GM23248 (cell line): ENCODE measurements at regions not wholly inside any gene's neighbourhood (a gene's known extent, or its start where the extent isn't known, plus 50 kb on each side); places are given as distances from the start of the nearest gene placed in this dataset.

Experiments used
- DNase-seq: peaks from one replicate; pipeline ENCODE4 v3.0.0-alpha.2; 2015
- H2AFZ ChIP-seq: fragments of 200-600 bp; sonication (generic); 2 replicates; pipeline ENCODE4 v1.6.1; 2016; ENCODE audit warnings: antibody characterized with exemption
- H3F3A ChIP-seq: fragments of 200-600 bp; sonication (generic); 2 replicates; pipeline ENCODE4 v1.6.1; 2016; ENCODE audit warnings: mild to moderate bottlenecking, antibody characterized with exemption, mixed run types; ENCODE audit not compliant: insufficient read depth
- H3K27ac ChIP-seq: fragments of 200-600 bp; sonication (generic); 2 replicates; pipeline ENCODE4 v1.5.1; 2016; ENCODE audit warnings: mild to moderate bottlenecking
- H3K27me3 ChIP-seq: fragments of 200-600 bp; sonication (generic); replicated peaks from 2 replicates; pipeline ENCODE4 v1.6.1; 2016; ENCODE audit warnings: mild to moderate bottlenecking; ENCODE audit not compliant: insufficient read depth
- H3K36me3 ChIP-seq: fragments of 200-600 bp; sonication (generic); 2 replicates; pipeline ENCODE4 v1.6.1; 2016; ENCODE audit warnings: low read depth, mild to moderate bottlenecking
- H3K4me1 ChIP-seq: fragments of 200-600 bp; sonication (generic); 2 replicates; pipeline ENCODE4 v1.6.1; 2016; ENCODE audit warnings: mild to moderate bottlenecking; ENCODE audit not compliant: insufficient read depth
- H3K4me2 ChIP-seq: fragments of 200-600 bp; sonication (generic); one replicate; pipeline ENCODE4 v1.6.1; 2016; ENCODE audit warnings: mild to moderate bottlenecking; ENCODE audit not compliant: unreplicated experiment
- H3K4me3 ChIP-seq: fragments of 200-600 bp; sonication (generic); 2 replicates; pipeline ENCODE4 v1.5.1; 2016; ENCODE audit warnings: mild to moderate bottlenecking
- H3K79me2 ChIP-seq: fragments of 200-600 bp; sonication (generic); 2 replicates; pipeline ENCODE4 v1.6.1; 2016; ENCODE audit warnings: mild to moderate bottlenecking; ENCODE audit not compliant: insufficient read depth
- H3K9ac ChIP-seq: fragments of 200-600 bp; sonication (generic); 2 replicates; pipeline ENCODE4 v1.6.1; 2016; ENCODE audit warnings: mild to moderate bottlenecking
- H3K9me2 ChIP-seq: fragments of 200-600 bp; sonication (generic); 2 replicates; pipeline ENCODE4 v1.6.1; 2016; ENCODE audit warnings: mixed run types, mild to moderate bottlenecking, moderate library complexity; ENCODE audit not compliant: insufficient read depth
- H3K9me3 ChIP-seq: fragments of 200-600 bp; sonication (generic); one replicate; pipeline ENCODE4 v1.6.1; 2017; ENCODE audit warnings: low read depth
- H4K20me1 ChIP-seq: fragments of 200-600 bp; sonication (generic); 2 replicates; pipeline ENCODE4 v1.6.0; 2016; ENCODE audit not compliant: insufficient read depth
- EZH2 ChIP-seq: fragments of 200-600 bp; sonication (generic); IDR thresholded peaks from 2 replicates; pipeline ENCODE4 v1.6.1; 2018; ENCODE audit warnings: antibody characterized with exemption, mild to moderate bottlenecking; ENCODE audit not compliant: insufficient read depth, poor library complexity, severe bottlenecking
- EZH2phosphoT487 ChIP-seq: fragments of 200-600 bp; sonication (generic); IDR thresholded peaks from 2 replicates; pipeline ENCODE4 v1.6.1; 2018; ENCODE audit warnings: antibody characterized with exemption, moderate library complexity, mild to moderate bottlenecking, low read depth; ENCODE audit not compliant: insufficient read depth
- WGBS, 2 experiments: methylation state at CpG; one replicate each; pipeline ENCODE4 v1.1.6; 2015 to 2017; ENCODE audit warnings: low lambda C conversion rate in 2 of 2, low coverage in 1 of 2; ENCODE audit errors: missing lambda C conversion rate in 2 of 2; 5-methylcytosine and 5-hydroxymethylcytosine counted together
- in situ Hi-C: fragments of 300-500 bp; cut with MboI; formaldehyde crosslinking; loops from 2 replicates; pipeline ENCODE4 v1.15.0; 2020

- Histone ChIP-seq H3K4me3 (no peak overlapping the region), H3K9me2 (no peaks in the 10 kb centered on the region), H3F3A (no peaks in the 10 kb centered on the region), H3K36me3 (no peaks in the 10 kb centered on the region), H3K4me2 (no peak overlapping the region), H3K9ac (no peak overlapping the region), H3K79me2 (no peaks in the 10 kb centered on the region), H3K27me3 (no peaks in the 10 kb centered on the region), H3K27ac (no peak overlapping the region), H2AFZ (no peak overlapping the region), H3K9me3 (no peaks in the 10 kb centered on the region), H4K20me1 (no peaks in the 10 kb centered on the region), H3K4me1 (no peaks in the 10 kb centered on the region)
- in situ Hi-C loops: no loop called here
- WGBS, 2 experiments: 18 to 20% methylated on average over 6 of the region's 6 CpGs
- TF ChIP-seq EZH2 (no peak), EZH2phosphoT487 (no peak)
- DNase-seq: no peak
Measured at GRCh38 chr4:23169608-23170311, 477.0 kb downstream of the GBA3 start.

GRCh38 chr4:23166919-23167318, 474.2 kb downstream of the GBA3 start:
- Histone ChIP-seq H3K79me2 (no peaks in the 10 kb centered on the region), H3K4me3 (no peak overlapping the region), H3K4me2 (no peak overlapping the region), H3K36me3 (no peaks in the 10 kb centered on the region), H3K27me3 (no peaks in the 10 kb centered on the region), H4K20me1 (no peaks in the 10 kb centered on the region), H3K9me2 (no peaks in the 10 kb centered on the region), H3K4me1 (no peaks in the 10 kb centered on the region), H3F3A (no peaks in the 10 kb centered on the region), H3K9ac (no peak overlapping the region), H2AFZ (no peak overlapping the region), H3K27ac (no peak overlapping the region), H3K9me3 (no peaks in the 10 kb centered on the region)
- no peak for DNase-seq
- WGBS, 2 experiments: 18 to 42% methylated on average over 1 of the region's 1 CpG
- no peak for TF ChIP-seq EZH2phosphoT487
- no peak for TF ChIP-seq EZH2
- in situ Hi-C loops: no loop called here

GRCh38 chr4:23166407-23166806, 473.7 kb downstream of the GBA3 start:
- no peak for DNase-seq
- H3K9me3 ChIP-seq: no peaks in the 10 kb centered on the region
- no peaks in the 10 kb centered on the region for H3K27me3 ChIP-seq
- no peaks in the 10 kb centered on the region for H3F3A ChIP-seq
- no peak overlapping the region for H3K27ac ChIP-seq
- 26 to 29% methylated on average over 5 of the region's 5 CpGs for WGBS, 2 experiments
- in situ Hi-C loops: no loop called here
- no peaks in the 10 kb centered on the region for H3K9me2 ChIP-seq
- no peaks in the 10 kb centered on the region for H3K36me3 ChIP-seq
- H4K20me1 ChIP-seq: no peaks in the 10 kb centered on the region
- no peaks in the 10 kb centered on the region for H3K79me2 ChIP-seq
- H2AFZ ChIP-seq: no peak overlapping the region
- no peak overlapping the region for H3K4me3 ChIP-seq
- no peak overlapping the region for H3K9ac ChIP-seq
- no peaks in the 10 kb centered on the region for H3K4me1 ChIP-seq
- no peak overlapping the region for H3K4me2 ChIP-seq
- TF ChIP-seq EZH2 (no peak), EZH2phosphoT487 (no peak)

- Histone ChIP-seq H3K27me3 (no peaks in the 10 kb centered on the region), H3K9ac (no peak overlapping the region), H3K9me2 (no peaks in the 10 kb centered on the region), H3F3A (no peaks in the 10 kb centered on the region), H4K20me1 (no peaks in the 10 kb centered on the region), H3K27ac (no peak overlapping the region), H3K79me2 (no peaks in the 10 kb centered on the region), H3K4me3 (no peak overlapping the region), H3K4me2 (no peak overlapping the region), H2AFZ (no peak overlapping the region), H3K9me3 (no peaks in the 10 kb centered on the region), H3K4me1 (no peaks in the 10 kb centered on the region), H3K36me3 (no peaks in the 10 kb centered on the region)
- in situ Hi-C loops: no loop called here
- 20 to 33% methylated on average over 1 of the region's 1 CpG for WGBS, 2 experiments
- TF ChIP-seq EZH2 (no peak), EZH2phosphoT487 (no peak)
- no peak for DNase-seq
Measured at GRCh38 chr4:23165669-23166068, 472.9 kb downstream of the GBA3 start.
